Cerebellar cortex (tissue), 1 donor: ENCODE measurements at regions not wholly inside any gene's neighbourhood (a gene's known extent, or its start where the extent isn't known, plus 50 kb on each side); places are given as distances from the start of the nearest gene placed in this dataset.

Experiments used
- DNase-seq: peaks from one replicate; pipeline ENCODE4 v3.0.0-alpha.2; 2015; ENCODE audit warnings: low spot score

- no peak for DNase-seq
Measured at GRCh38 chr12:67797185-67797741, 148.7 kb downstream of the DYRK2 start.

- DNase-seq: no peak
Measured at GRCh38 chr12:67797753-67798152, 149.2 kb downstream of the DYRK2 start.

GRCh38 chr12:67798768-67799167 is 150.2 kb downstream of the DYRK2 start:
- DNase-seq: no peak

GRCh38 chr12:67802731-67803130 is 154.2 kb downstream of the DYRK2 start:
- no peak for DNase-seq

- no peak for DNase-seq
Measured at GRCh38 chr12:67803278-67803993, 154.9 kb downstream of the DYRK2 start.

GRCh38 chr12:67804168-67804567 is 155.6 kb downstream of the DYRK2 start:
- no peak for DNase-seq

GRCh38 chr12:67807814-67808213 is 159.3 kb downstream of the DYRK2 start:
- no peak for DNase-seq

GRCh38 chr12:67810166-67810565 is 161.6 kb downstream of the DYRK2 start:
- DNase-seq: no peak

GRCh38 chr12:67811437-67812361 is 163.2 kb downstream of the DYRK2 start:
- DNase-seq: no peak

- DNase-seq: no peak
Measured at GRCh38 chr12:67813456-67813904, 164.9 kb downstream of the DYRK2 start.

GRCh38 chr12:67816269-67816668 is 167.7 kb downstream of the DYRK2 start:
- no peak for DNase-seq

GRCh38 chr12:67818459-67818903 is 169.9 kb downstream of the DYRK2 start:
- no peak for DNase-seq

GRCh38 chr12:67819902-67820301 is 169.3 kb upstream of the IFNG-AS1 start:
- no peak for DNase-seq

GRCh38 chr12:67820694-67821093 is 168.6 kb upstream of the IFNG-AS1 start:
- DNase-seq: no peak

GRCh38 chr12:67822826-67823225 is 166.4 kb upstream of the IFNG-AS1 start:
- DNase-seq: no peak

GRCh38 chr12:67826148-67826547 is 163.1 kb upstream of the IFNG-AS1 start:
- DNase-seq: no peak

GRCh38 chr12:67826946-67827720 is 162.1 kb upstream of the IFNG-AS1 start:
- DNase-seq: no peak

GRCh38 chr12:67827820-67828383 is 161.3 kb upstream of the IFNG-AS1 start:
- no peak for DNase-seq

- no peak for DNase-seq
Measured at GRCh38 chr12:67829896-67830295, 159.4 kb upstream of the IFNG-AS1 start.

- no peak for DNase-seq
Measured at GRCh38 chr12:67832155-67832554, 157.1 kb upstream of the IFNG-AS1 start.

GRCh38 chr12:67833602-67834001 is 155.6 kb upstream of the IFNG-AS1 start:
- DNase-seq: no peak

GRCh38 chr12:67837876-67838275 is 151.4 kb upstream of the IFNG-AS1 start:
- no peak for DNase-seq
